ENCODE measurements at regions not wholly inside any gene's neighbourhood (a gene's known extent, or its start where the extent isn't known, plus 50 kb on each side); places are given as distances from the start of the nearest gene placed in this dataset.
"Not testable (repeated sequence)": the region's sequence is repeated elsewhere in the genome, so short reads cannot be mapped to it uniquely, and the experiment has no call there.

GRCh38 chr6:141498977-141499376, 633.7 kb upstream of the GJE1 start:
- DNase-seq = no peak

- DNase-seq = no peak
Observed at GRCh38 chr6:141492521-141493284, 640.0 kb upstream of the GJE1 start.

- DNase-seq = no peak
Observed at GRCh38 chr6:141491684-141492083, 641.0 kb upstream of the GJE1 start.

GRCh38 chr6:141490982-141491381, 641.7 kb upstream of the GJE1 start:
- no peak for DNase-seq

GRCh38 chr6:141488488-141488887, 644.2 kb upstream of the GJE1 start:
- DNase-seq = no peak

DNA sequence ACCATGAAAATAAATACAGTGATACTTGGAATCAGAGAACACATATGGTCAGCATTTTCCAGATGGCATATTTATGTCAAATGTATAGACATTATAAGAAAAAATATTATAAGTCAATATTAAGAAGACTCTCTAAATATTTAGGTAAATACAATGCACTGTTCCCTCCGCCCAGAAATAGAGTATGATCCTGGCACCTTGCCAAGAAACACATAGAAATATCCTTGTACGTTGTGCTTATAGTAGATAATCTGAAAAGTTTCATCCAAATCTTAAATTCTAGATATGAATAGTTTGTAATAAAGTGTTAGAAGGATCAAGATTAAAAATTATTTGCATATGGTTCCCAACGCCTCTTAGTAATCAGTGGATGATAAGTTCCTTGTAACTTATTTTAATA, 645.8 kb upstream of the GJE1 start:
- no peak for DNase-seq

GRCh38 chr6:141484711-141485110, 648.0 kb upstream of the GJE1 start:
- no peak for DNase-seq

DNA sequence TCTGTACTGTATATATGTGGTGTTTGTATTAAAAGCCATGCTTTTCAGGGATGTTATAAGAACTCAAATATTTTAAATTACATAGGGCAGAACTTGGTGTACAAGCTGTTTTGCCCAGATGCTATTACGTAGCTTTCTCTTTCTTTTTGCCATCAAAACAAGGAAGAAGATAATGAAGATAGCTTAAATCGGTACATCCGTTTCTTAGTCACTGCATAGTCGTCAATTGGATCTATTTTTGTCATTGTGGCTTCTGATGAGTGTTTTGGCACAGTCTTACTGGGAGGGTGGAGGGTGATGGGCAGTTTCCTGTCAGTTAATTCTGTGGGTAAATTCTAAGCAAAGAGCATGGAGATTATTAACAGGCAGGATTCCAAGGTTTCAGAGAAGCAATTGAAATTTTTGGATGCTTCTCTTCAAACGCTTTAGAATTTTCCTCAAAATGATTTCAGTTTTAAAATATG, 649.1 kb upstream of the GJE1 start:
- peak; percentile 33 to 40 for DNase-seq

GRCh38 chr6:141482796-141483597, 649.7 kb upstream of the GJE1 start:
- DNase-seq = no peak

GRCh38 chr6:141475259-141475658, 657.5 kb upstream of the GJE1 start:
- no peak for DNase-seq

GRCh38 chr6:141472162-141472928, 660.4 kb upstream of the GJE1 start:
- DNase-seq = no peak

GRCh38 chr6:141470810-141471209, 661.9 kb upstream of the GJE1 start:
- no peak for DNase-seq

- DNase-seq = no peak
Observed at GRCh38 chr6:141467881-141468280, 664.8 kb upstream of the GJE1 start.

DNA sequence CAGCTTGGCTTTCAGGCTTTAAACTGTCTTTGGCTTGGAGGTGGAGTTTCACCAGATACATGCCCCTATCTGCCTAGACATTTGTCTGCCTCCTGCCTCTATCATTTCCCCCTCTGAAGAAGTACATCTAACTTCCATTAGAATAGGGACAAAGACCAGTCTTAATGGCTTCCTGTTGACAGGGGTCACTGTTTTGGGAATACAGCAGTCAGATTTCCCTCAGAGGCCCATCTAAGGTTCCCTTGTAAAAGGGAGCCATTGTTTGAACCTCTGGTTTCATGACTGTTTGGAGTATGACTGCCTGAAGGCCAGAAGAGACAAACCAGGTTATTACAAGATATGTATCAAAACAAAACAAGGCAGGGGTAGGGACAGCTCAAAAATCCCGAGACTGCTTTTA, 665.7 kb upstream of the GJE1 start:
- no peak for DNase-seq

- no peak for DNase-seq
Observed at GRCh38 chr6:141464896-141465295, 667.8 kb upstream of the GJE1 start.

GRCh38 chr6:141464490-141464889, 668.2 kb upstream of the GJE1 start:
- no peak for DNase-seq

- no peak for DNase-seq
Observed at GRCh38 chr6:141463237-141463977, 669.3 kb upstream of the GJE1 start.

DNA sequence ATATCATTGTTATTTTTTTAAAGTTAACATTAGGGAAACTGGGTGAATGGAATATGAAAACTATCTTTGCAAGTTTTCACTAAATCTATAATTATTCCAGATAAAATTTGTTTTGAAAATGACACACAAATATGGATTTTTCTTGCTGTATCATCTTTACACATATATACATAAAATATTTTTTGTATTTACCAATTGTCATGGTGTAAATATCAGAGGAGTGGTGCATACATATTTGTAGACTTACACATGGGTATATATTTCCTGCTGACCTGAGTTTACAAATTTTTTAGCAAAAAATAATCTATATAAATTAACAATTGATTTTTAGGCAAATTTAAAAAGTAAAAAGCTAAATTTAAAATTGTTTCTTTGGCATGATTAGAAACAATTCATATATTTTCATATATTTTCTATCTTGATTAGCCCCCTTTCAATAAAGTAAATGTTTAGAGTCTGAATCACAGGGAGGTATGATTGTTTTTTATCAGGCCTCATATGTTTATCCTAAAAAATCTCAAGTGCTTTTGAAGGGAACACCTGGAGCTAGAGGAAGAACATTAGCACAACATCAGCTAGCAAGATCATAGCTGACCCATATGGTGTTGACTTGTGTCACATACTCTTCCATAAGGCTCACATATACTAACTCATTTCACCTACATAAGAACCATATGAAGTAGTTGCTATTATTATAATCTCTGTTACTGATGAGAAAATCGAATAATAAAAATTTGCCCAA, 671.8 kb upstream of the GJE1 start:
- DNase-seq = no peak

DNA sequence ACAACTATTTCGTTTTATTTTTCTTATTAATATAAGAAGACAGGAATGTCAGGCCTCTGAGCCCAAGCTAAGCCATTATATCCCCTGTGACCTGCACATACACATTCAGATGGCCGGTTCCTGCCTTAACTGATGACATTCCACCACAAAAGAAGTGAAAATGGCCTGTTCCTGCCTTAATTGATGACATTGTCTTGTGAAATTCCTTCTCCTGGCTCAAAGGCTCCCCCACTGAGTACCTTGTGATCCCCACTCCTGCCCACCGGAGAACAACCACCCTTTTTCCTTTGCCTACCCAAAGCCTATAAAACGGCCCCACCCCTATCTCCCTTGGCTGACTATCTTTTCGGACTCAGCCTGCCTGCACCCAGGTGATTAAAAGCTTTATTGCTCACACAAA, 672.5 kb upstream of the GJE1 start:
- not testable (repeated sequence) for DNase-seq

DNA sequence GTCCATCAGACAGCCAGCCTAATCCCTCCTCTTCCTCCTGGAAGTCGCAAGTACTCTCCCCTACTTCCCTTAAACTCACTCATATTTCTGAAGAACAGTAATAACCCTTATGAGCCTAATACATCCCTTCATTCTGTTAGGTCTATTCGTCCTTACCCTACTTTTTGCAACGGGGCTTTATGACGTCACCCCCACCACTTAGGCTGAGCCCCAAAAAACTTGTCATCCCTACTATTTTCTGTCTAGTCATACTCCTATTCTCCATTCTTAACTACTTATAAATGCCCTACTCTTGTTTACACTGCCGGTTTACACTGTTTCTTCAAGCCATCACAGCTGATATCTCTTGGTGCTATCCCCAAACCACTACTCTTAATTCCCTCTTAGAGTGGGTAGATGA, 674.7 kb upstream of the GJE1 start:
- DNase-seq = not testable (repeated sequence)

DNA sequence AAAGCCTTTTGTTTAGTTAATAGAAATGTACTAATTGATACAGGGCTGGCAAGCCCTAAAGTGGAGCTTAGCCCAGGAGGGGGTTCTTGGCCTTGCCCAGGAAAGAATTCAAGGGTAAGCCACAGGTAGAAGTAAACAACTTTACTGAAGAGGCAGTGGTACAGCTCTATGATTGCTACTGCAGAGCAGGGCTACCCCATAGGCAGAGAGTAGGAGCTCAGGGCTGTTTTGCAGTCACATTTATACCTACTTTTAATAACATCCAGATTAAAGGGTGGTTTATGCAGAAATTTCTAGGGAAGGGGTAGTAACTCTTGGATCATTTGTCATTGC, 680.4 kb upstream of the GJE1 start:
- no peak for DNase-seq
